SK-N-SH treated with all-trans-retinoic acid at 6 μM for 48 hours (cell line): ENCODE measurements at regions not wholly inside any gene's neighbourhood (a gene's known extent, or its start where the extent isn't known, plus 50 kb on each side); places are given as distances from the start of the nearest gene placed in this dataset.

Experiments used
- ATAC-seq: fragments of 200-7000 bp; cut with Tn5 transposase; 3 replicates; pipeline ENCODE4 v1.9.1; 2020; ENCODE audit warnings: mild to moderate bottlenecking, moderate library complexity
- ARNTL ChIP-seq: fragments of 450-650 bp; formaldehyde crosslinking; IDR thresholded peaks from 2 replicates; pipeline ENCODE4 v1.5.0; 2020; ENCODE audit warnings: low read depth, mild to moderate bottlenecking, moderate library complexity, borderline replicate concordance
- BACH2 ChIP-seq: fragments of 250-450 bp; sonication (Bioruptor Pico); IDR thresholded peaks from 2 replicates; pipeline ENCODE4 v1.9.0; 2021; ENCODE audit warnings: mild to moderate bottlenecking, borderline replicate concordance
- ESRRG ChIP-seq: fragments of 250-450 bp; sonication (Bioruptor Pico); IDR thresholded peaks from 2 replicates; pipeline ENCODE4 v1.6.1; 2021; ENCODE audit warnings: mild to moderate bottlenecking
- GLIS3 ChIP-seq: fragments of 250-450 bp; sonication (Bioruptor Pico); IDR thresholded peaks from 2 replicates; pipeline ENCODE4 v1.5.0; 2020; ENCODE audit warnings: mild to moderate bottlenecking, moderate library complexity
- ISL1 ChIP-seq: fragments of 250-450 bp; sonication (Bioruptor Pico); IDR thresholded peaks from 2 replicates; pipeline ENCODE4 v2.1.2; 2022; ENCODE audit warnings: mild to moderate bottlenecking, moderate library complexity
- OSR1 ChIP-seq: fragments of 250-450 bp; sonication (Bioruptor Pico); IDR thresholded peaks from 2 replicates; pipeline ENCODE4 v1.8.0; 2022; ENCODE audit warnings: moderate library complexity, mild to moderate bottlenecking, inconsistent platforms
- PATZ1 ChIP-seq: fragments of 250-450 bp; sonication (Bioruptor Pico); IDR thresholded peaks from 2 replicates; pipeline ENCODE4 v1.8.0; 2020; ENCODE audit warnings: mild to moderate bottlenecking, moderate library complexity, borderline replicate concordance
- PPARA ChIP-seq: fragments of 250-450 bp; sonication (Bioruptor Pico); IDR thresholded peaks from 2 replicates; pipeline ENCODE4 v1.5.0; 2020; ENCODE audit warnings: mild to moderate bottlenecking, borderline replicate concordance
- RARB ChIP-seq: fragments of 250-450 bp; sonication (Bioruptor Pico); IDR thresholded peaks from 2 replicates; pipeline ENCODE4 v1.8.0; 2021; ENCODE audit warnings: mild to moderate bottlenecking, moderate library complexity
- SNAI2 ChIP-seq: fragments of 250-450 bp; sonication (Bioruptor Pico); IDR thresholded peaks from 2 replicates; pipeline ENCODE4 v1.5.0; 2020; ENCODE audit warnings: mild to moderate bottlenecking, moderate library complexity
- TCF4 ChIP-seq: fragments of 250-450 bp; sonication (Bioruptor Pico); IDR thresholded peaks from 2 replicates; pipeline ENCODE4 v1.8.0; 2021; ENCODE audit warnings: mild to moderate bottlenecking, moderate library complexity, borderline replicate concordance
- ZC3H10 ChIP-seq: fragments of 250-450 bp; sonication (Bioruptor Pico); IDR thresholded peaks from 2 replicates; pipeline ENCODE4 v1.5.1; 2021; ENCODE audit warnings: mild to moderate bottlenecking, moderate library complexity
- ZFP3 ChIP-seq: fragments of 250-450 bp; sonication (Bioruptor Pico); IDR thresholded peaks from 2 replicates; pipeline ENCODE4 v1.5.0; 2020; ENCODE audit warnings: mild to moderate bottlenecking, moderate library complexity
- ZFP30 ChIP-seq: fragments of 450-650 bp; formaldehyde crosslinking; IDR thresholded peaks from 2 replicates; pipeline ENCODE4 v1.5.0; 2022; ENCODE audit warnings: mild to moderate bottlenecking, moderate library complexity
- ZNF70 ChIP-seq: fragments of 450-650 bp; formaldehyde crosslinking; IDR thresholded peaks from 2 replicates; pipeline ENCODE4 v1.5.0; 2020; ENCODE audit warnings: mild to moderate bottlenecking, moderate library complexity
- TF ChIP-seq, protein P1 (sequence below): fragments of 250-450 bp; sonication (Bioruptor Pico); IDR thresholded peaks from 2 replicates; pipeline ENCODE4 v1.8.0; 2021; ENCODE audit warnings: low read depth, mild to moderate bottlenecking, moderate library complexity, borderline replicate concordance
- TF ChIP-seq, protein P2 (sequence below): fragments of 250-450 bp; sonication (Bioruptor Pico); IDR thresholded peaks from 2 replicates; pipeline ENCODE4 v1.5.0; 2020; ENCODE audit warnings: mild to moderate bottlenecking, moderate library complexity
- TF ChIP-seq, protein P3 (sequence below): fragments of 250-450 bp; sonication (Bioruptor Pico); IDR thresholded peaks from 2 replicates; pipeline ENCODE4 v1.5.1; 2021; ENCODE audit warnings: mild to moderate bottlenecking, moderate library complexity
- TF ChIP-seq, protein P4 (sequence below): fragments of 250-450 bp; sonication (Bioruptor Pico); IDR thresholded peaks from 2 replicates; pipeline ENCODE4 v1.5.1; 2020; ENCODE audit warnings: low read depth, mild to moderate bottlenecking, moderate library complexity

DNA sequence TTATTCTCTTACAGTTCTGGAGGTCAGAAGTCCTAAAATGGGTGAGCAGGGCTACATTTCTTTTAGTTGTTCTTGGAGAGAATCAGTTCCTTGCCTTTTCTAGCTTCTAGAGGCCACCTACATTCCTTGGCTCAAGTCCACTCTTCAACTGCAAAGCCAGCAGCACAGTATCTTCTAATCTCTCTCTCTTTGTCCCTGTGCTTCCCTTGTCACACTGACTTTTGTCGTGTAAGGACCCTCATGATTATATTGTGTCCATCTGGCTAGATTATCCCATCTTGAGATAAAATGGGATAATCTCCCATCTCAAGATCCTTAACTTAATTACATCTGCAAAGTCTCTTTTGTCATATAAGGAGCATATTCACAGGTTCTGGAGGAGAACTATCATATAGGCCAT, 359.0 kb downstream of the ADRA2A start:
- no peak for ATAC-seq
- TF ChIP-seq GLIS3 (no peak), ESRRG (CRISPR knock-in tag) (no peak), PATZ1 (CRISPR knock-in tag) (no peak), TCF4 (no peak), ZFP3 (CRISPR knock-in tag) (no peak), RARB (CRISPR knock-in tag) (no peak), ISL1 (CRISPR knock-in tag) (no peak), OSR1 (CRISPR knock-in tag) (no peak), SNAI2 (no peak), BACH2 (CRISPR knock-in tag) (no peak), ZNF70 (CRISPR knock-in tag) (no peak), ARNTL (CRISPR knock-in tag) (no peak), PPARA (CRISPR knock-in tag) (no peak)
- TF ChIP-seq, protein P1, sequence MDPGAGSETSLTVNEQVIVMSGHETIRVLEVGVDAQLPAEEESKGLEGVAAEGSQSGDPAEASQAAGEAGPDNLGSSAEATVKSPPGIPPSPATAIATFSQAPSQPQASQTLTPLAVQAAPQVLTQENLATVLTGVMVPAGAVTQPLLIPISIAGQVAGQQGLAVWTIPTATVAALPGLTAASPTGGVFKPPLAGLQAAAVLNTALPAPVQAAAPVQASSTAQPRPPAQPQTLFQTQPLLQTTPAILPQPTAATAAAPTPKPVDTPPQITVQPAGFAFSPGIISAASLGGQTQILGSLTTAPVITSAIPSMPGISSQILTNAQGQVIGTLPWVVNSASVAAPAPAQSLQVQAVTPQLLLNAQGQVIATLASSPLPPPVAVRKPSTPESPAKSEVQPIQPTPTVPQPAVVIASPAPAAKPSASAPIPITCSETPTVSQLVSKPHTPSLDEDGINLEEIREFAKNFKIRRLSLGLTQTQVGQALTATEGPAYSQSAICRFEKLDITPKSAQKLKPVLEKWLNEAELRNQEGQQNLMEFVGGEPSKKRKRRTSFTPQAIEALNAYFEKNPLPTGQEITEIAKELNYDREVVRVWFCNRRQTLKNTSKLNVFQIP (CRISPR knock-in tag): no peak
- TF ChIP-seq, protein P2, sequence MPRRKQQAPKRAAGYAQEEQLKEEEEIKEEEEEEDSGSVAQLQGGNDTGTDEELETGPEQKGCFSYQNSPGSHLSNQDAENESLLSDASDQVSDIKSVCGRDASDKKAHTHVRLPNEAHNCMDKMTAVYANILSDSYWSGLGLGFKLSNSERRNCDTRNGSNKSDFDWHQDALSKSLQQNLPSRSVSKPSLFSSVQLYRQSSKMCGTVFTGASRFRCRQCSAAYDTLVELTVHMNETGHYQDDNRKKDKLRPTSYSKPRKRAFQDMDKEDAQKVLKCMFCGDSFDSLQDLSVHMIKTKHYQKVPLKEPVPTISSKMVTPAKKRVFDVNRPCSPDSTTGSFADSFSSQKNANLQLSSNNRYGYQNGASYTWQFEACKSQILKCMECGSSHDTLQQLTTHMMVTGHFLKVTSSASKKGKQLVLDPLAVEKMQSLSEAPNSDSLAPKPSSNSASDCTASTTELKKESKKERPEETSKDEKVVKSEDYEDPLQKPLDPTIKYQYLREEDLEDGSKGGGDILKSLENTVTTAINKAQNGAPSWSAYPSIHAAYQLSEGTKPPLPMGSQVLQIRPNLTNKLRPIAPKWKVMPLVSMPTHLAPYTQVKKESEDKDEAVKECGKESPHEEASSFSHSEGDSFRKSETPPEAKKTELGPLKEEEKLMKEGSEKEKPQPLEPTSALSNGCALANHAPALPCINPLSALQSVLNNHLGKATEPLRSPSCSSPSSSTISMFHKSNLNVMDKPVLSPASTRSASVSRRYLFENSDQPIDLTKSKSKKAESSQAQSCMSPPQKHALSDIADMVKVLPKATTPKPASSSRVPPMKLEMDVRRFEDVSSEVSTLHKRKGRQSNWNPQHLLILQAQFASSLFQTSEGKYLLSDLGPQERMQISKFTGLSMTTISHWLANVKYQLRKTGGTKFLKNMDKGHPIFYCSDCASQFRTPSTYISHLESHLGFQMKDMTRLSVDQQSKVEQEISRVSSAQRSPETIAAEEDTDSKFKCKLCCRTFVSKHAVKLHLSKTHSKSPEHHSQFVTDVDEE: no peak
- TF ChIP-seq, protein P3, sequence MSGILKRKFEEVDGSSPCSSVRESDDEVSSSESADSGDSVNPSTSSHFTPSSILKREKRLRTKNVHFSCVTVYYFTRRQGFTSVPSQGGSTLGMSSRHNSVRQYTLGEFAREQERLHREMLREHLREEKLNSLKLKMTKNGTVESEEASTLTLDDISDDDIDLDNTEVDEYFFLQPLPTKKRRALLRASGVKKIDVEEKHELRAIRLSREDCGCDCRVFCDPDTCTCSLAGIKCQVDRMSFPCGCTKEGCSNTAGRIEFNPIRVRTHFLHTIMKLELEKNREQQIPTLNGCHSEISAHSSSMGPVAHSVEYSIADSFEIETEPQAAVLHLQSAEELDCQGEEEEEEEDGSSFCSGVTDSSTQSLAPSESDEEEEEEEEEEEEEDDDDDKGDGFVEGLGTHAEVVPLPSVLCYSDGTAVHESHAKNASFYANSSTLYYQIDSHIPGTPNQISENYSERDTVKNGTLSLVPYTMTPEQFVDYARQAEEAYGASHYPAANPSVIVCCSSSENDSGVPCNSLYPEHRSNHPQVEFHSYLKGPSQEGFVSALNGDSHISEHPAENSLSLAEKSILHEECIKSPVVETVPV (CRISPR knock-in tag): no peak
- TF ChIP-seq, protein P4, sequence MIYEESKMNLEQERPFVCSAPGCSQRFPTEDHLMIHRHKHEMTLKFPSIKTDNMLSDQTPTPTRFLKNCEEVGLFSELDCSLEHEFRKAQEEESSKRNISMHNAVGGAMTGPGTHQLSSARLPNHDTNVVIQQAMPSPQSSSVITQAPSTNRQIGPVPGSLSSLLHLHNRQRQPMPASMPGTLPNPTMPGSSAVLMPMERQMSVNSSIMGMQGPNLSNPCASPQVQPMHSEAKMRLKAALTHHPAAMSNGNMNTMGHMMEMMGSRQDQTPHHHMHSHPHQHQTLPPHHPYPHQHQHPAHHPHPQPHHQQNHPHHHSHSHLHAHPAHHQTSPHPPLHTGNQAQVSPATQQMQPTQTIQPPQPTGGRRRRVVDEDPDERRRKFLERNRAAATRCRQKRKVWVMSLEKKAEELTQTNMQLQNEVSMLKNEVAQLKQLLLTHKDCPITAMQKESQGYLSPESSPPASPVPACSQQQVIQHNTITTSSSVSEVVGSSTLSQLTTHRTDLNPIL: no peak

- TF ChIP-seq TCF4 (no peak), RARB (CRISPR knock-in tag) (no peak), ZC3H10 (CRISPR knock-in tag) (no peak), ZFP3 (CRISPR knock-in tag) (no peak), ISL1 (CRISPR knock-in tag) (no peak), PPARA (CRISPR knock-in tag) (no peak), BACH2 (CRISPR knock-in tag) (no peak), ZFP30 (no peak)
- TF ChIP-seq, protein P1 (CRISPR knock-in tag): no peak
- TF ChIP-seq, all 23 proteins: peak for 0
- no peak for ATAC-seq
Measured at GRCh38 chr10:111439034-111439842, 362.4 kb downstream of the ADRA2A start.
